ENCODE measurements at regions not wholly inside any gene's neighbourhood (a gene's known extent, or its start where the extent isn't known, plus 50 kb on each side); places are given as distances from the start of the nearest gene placed in this dataset.

DNA sequence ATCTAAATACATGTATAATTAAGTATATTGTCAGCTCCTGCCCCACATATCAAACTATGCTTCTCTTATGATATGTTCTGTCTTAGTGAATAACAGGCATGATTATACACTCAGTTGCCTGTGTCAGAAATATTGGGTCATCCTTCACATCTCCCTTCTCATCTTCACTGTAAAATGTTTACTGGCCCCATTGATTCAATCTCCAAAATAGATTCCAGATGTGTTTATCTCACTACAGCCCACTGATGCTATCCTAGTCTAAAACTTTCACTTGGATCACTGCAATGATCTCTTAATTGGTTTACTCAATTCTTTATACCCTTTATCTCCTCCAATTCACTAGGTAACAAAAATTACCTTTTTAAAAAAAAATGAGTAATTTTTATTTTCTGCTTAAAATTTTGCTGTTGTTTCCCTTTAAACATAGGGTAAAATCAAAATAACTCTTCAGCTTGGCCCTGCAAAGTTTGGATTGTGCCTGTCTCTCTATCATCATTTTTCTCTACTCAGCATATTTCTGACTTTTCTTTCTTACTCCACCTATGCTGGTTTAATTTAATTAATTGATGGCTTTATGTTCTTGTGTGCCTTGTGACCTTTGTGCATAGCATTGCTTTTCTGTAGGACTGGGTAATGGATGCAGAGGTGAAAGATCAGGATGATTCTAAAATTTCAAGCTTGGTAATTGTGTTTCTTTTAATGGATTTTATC, 233.9 kb upstream of the FOXP2 start:
- TF ChIP-seq, protein P1, sequence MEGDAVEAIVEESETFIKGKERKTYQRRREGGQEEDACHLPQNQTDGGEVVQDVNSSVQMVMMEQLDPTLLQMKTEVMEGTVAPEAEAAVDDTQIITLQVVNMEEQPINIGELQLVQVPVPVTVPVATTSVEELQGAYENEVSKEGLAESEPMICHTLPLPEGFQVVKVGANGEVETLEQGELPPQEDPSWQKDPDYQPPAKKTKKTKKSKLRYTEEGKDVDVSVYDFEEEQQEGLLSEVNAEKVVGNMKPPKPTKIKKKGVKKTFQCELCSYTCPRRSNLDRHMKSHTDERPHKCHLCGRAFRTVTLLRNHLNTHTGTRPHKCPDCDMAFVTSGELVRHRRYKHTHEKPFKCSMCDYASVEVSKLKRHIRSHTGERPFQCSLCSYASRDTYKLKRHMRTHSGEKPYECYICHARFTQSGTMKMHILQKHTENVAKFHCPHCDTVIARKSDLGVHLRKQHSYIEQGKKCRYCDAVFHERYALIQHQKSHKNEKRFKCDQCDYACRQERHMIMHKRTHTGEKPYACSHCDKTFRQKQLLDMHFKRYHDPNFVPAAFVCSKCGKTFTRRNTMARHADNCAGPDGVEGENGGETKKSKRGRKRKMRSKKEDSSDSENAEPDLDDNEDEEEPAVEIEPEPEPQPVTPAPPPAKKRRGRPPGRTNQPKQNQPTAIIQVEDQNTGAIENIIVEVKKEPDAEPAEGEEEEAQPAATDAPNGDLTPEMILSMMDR (optimal IDR thresholded peaks at IDR 0.05 in 1 of 3, IDR thresholded peaks at IDR 0.05 in 1 of 3, conservative IDR thresholded peaks at IDR 0.05 in 1 of 3; ENCODE audit: extremely low read depth in 1 of 3, insufficient read depth in 2 of 3, low read length in 3 of 3), result no peak
- TF ChIP-seq EZH2 (IDR thresholded peaks at IDR 0.05; ENCODE audit: low read length), result no peak

Measured in keratinocyte (primary cell).